H54 (cell line): ENCODE measurements at regions not wholly inside any gene's neighbourhood (a gene's known extent, or its start where the extent isn't known, plus 50 kb on each side); places are given as distances from the start of the nearest gene placed in this dataset.
"Not testable (repeated sequence)": the region's sequence is repeated elsewhere in the genome, so short reads cannot be mapped to it uniquely, and the experiment has no call there.

Experiments used
- DNase-seq: peaks from one replicate; pipeline ENCODE4 v3.0.0; 2011; ENCODE audit warnings: low spot score, mixed read lengths; ENCODE audit not compliant: insufficient read length
- FAIRE-seq: peaks from 3 replicates; lab custom pipeline; 2011; peaks lifted over from hg19 to GRCh38; lab: Jason Lieb, UNC
- POLR2A ChIP-seq: IDR thresholded peaks from 2 replicates; pipeline ENCODE4 v1.6.1; 2011; ENCODE audit warnings: low read depth, mild to moderate bottlenecking, low read length

DNA sequence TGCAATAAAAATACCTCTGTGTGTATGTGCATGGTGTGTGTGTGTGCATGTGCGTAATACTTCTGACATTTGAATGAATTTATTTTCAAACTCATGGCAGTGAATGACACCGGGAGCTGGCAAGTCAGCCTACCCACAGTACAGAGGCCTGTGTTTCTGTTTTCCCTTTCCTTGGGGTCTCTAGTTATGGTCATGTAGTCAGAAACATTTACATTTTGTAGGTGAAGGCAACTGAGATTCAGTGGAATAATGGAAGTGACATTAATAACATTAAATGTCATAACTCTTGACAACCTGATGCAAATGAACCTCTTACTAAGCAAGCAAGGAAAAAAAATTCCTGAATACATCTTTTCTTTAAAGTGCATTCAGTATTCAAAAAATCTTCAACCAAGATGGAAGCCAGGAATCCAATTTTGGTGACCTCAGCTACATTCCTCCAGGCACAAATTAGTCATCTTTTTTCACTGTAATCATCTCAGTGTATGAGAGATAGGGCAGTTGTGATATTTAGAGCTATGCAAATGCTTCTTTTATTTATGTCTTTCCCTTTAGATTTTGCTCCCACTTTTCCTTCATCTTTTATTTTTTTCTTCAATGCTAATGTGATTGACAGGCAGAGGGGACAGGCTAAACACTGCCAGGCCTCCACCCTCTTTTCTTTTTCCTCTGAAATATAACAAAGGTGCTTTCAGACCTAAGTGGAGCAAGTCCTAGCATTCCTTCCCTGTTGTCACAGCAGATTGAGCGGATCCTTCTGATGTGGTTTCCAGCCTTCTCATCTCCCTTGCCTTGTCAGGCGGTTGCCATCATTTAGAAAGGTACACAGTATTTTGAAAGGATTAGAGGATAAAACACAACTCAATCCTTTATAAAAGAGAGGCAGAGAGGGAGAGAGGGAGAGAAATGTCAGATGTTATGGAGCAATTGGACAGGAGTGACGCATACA is 569.8 kb upstream of the ADAMTS16 start:
- FAIRE-seq (peak; percentile 81), DNase-seq (no peak)
- TF ChIP-seq POLR2A, result no peak

DNA sequence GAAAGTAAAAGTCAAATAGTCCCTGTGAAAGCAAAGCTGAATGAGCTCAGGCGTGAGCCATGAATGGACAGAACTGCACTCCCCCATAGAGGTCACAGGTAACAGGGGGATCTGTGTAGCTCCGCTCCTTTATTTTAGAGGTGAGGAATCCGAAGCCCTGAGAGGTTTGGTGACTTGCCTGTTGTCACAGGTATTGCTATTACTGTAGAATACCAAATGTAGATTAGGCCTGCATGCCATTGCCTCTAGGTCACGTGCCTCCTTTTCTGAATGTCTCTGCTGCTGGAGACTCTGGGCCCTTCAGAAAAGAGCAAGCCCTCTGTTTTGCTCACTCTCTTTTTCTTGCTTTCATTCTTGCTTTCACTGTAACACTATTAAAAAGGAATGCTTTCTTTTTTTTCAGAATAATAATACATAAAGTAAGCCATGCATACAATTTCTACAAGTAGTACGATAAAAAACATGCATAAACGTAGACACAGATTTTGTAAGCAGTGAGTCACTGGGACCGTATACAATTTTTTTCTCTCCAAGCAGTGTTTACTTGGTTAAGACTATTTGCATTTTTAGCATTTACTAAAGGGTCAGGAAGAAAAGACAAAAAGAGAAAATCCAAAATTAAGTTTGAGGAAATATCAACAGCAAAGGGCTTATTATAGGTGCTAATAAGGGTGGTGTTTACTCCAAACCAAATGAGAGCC is 568.7 kb upstream of the ADAMTS16 start:
- DNase-seq (no peak), FAIRE-seq (no peak)
- TF ChIP-seq POLR2A, result no peak

DNA sequence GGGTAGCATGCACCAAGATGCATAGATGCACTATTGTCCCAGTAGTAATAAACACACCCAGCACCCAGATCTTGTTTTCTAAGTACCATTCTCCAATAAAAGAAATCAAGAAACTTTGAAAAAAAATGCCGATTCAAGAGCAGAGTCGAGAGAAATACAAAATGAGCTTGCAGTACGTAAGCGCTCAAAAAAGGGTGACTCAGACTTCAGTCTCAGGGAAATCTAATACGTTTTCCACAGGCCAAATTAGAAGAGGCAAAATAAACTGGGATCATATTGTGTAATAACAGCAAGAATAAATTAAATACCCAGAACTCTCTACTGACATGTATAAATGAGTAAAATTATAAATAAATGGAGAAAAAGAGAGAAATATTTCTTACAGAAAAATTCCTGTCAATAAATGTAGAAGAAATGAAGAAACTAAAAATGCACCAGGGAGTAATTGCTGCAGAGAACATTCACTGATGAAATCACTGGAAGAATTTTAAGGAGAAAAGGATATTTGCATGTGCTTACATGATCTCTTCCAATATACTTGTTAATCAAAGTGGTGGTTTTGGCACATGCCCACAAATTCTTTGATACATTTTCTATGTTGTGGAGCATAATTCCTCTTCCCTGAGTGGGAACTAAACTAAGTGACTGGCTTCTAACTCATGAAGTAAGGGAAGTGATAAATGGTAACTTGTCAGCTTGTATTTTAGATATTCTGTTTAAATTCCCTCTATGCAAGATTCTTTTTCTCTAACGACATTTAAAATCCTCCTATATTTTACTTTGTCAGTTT is 567.6 kb upstream of the ADAMTS16 start:
- DNase-seq, result no peak
- FAIRE-seq, result no peak
- TF ChIP-seq POLR2A, result no peak

DNA sequence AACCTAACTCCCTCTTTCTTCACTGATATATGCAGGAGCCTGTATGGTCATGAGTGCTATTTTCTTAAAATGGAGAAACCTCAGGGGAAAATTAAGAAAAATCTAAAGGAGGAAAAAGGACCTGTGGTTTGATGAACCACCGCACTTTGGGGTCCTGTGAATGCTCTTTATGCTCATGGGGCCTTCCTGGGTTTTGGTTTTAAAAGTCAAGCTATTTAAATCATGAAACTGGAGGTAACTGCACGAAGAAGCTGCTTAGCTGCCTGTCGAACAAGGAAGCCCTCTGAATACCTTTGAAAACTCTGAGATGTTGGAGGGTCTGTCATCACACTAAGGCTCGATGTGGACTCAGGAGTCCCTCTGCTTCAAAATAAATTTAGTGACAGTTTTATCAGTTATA is 564.5 kb upstream of the ADAMTS16 start:
- no peak for TF ChIP-seq POLR2A
- no peak for FAIRE-seq
- DNase-seq, result no peak

DNA sequence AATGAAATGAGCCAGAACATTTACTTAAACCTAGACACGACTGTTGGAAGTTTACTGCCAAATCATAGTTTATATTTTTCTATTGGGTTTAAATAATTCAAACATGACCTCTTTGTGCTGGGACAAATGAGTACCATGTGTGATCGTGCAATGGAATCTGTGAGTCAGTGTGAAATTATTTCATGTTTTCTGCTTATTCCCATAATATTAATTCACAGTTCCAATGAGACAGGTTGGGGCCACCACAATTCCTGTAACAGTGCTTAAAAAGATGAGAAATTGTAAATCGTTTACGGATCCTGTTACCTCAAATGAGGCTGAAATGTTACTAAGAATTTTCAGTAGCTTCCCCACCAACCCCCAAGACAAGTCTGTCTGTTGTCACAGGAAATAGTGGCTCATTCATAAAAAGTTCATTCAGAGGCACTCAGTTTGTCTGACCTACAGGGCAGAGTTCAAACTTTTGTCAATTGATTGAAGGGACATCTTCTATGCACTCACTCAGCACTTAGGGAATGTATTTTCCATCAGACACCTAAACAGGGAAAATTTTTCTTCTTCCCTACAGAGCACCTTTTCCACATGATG is 563.9 kb upstream of the ADAMTS16 start:
- no peak for DNase-seq
- FAIRE-seq, result no peak
- no peak for TF ChIP-seq POLR2A

DNA sequence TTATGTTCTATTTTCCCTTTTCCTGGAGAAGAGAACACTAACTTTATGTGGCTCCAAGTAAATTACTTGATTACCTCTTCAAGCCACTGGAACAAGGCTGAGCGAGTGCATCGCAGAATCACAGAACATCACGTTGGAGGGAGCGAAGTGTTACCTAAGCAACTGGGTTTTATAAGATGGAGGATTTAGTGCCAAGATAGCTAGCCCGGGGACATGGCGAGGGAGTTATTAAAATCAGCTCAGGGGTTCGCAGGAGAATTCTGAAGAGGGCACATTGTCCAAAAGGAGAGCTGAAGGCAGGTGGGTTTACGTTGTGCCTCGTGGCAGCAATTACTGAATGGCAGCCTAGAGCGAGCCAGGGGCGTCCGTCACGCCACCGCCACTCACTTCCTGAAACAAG is 563.2 kb upstream of the ADAMTS16 start:
- DNase-seq, result no peak
- no peak for FAIRE-seq
- no peak for TF ChIP-seq POLR2A

DNA sequence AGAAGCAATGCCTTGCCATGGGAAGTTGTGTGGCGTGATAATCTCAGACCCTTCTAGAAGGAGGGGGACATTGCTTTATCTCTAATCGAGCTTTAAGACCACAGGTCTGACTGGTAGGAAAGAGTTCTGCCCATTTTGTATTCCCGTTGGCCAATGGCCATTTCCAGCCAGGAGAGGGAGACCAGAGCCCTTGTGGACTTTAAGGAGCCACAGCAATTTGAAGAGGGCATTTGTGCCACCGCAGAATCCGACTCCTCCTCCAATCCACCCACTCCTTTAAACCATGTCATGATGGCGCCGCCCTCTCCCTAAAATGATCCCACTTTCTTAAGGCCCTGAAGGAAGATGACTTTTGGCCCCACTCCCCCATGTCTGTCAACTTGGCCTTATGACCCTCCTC is 560.5 kb upstream of the ADAMTS16 start:
- FAIRE-seq, result no peak
- TF ChIP-seq POLR2A, result no peak
- no peak for DNase-seq

DNA sequence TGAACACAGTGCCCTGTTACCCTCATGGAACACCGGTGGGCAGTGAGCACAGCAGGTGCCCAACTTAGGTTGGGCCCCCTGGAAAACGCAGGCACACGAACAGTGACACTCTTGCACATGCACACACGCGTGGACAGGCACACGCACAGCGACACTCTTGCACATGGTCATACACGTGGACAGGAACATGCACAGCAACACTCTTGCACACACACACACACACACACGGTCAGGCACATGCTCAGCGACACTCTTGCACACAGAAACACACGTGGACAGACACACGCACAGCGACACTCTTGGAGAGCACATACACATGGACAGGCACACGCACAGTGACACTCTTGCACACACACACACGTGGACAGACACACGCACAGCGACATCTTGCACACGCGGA is 559.4 kb upstream of the ADAMTS16 start:
- FAIRE-seq, result no peak
- DNase-seq, result no peak
- TF ChIP-seq POLR2A, result no peak

DNA sequence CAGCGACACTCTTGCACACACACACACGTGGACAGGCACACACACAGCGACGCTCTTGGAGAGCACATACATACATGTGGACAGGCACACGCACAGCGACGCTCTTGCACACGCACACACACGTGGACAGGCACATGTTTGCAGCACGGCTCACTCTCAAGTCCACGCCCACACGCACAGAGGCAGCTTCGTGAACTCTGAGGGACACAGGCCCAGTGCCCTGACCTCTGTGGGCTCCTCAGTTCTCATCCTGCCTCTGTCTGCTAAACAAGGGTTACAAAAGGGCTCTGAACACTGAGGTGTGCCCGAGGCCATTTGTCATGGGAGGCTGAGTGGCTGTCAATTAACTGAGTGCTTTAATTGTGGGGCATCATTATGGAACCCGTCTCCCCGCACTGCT is 558.8 kb upstream of the ADAMTS16 start:
- TF ChIP-seq POLR2A, result no peak
- FAIRE-seq (no peak), DNase-seq (no peak)

DNA sequence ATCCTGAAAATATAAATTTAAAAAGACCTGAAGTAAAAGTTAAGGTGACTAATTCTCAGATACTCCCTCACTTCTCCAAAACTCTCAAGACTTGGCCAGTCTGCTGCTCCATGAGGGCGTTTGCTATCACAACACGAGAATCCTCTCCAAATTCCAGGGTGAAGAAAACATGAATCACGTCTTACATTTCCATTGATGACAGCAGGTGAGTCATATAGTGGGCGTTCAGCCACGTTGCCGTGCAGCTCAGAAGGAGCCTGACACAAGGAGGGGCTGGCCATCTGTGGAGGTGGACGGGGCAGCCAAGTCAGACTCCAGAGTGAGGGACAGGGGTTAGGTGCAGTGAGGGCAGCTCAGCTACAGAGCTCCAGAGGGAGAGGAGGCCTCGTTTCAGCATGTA is 555.1 kb upstream of the ADAMTS16 start:
- DNase-seq, result peak; percentile 41
- FAIRE-seq, result no peak
- no peak for TF ChIP-seq POLR2A

DNA sequence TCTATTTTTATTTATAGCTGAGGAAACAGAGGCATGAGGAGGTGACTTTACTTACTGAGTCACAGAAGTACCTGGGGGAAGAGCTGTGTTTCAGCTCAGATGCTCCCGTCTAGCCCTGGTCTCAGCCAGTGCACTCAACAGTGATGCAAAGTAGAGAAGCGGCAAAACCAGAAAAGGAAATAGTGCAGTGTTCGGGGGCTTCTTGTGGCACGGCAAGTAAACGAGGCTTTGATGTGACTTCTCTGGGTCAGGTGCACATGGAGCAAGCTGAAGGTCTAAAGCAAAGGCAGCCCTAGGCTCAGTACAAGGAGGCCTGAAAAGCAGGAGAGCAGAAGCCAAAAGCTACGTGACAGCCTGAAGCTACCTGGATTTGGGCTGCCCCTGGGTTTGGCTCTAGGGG is 526.7 kb upstream of the ADAMTS16 start:
- no peak for FAIRE-seq

DNA sequence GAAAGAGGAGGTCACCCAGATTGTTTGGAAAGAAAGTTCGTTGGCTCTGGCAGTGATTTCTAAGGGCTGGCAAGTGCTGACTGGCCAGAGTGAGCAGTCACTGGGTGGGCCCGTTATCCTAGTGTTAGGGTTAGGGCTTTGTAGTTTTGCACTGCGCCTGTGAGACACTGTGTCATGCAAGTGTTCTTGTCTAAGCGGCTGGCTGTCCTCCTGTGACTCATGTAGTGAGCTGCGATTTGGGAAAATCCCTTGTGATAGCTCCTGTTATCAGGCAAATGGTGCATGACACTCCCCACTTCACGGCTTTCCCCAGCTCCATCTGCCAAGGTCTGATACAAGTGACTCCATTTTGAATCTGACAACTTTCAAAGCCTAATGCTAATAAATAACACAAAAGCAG is 526.0 kb upstream of the ADAMTS16 start:
- no peak for DNase-seq
- no peak for FAIRE-seq
- TF ChIP-seq POLR2A, result no peak

More for the DNA sequence above, 526.7 kb upstream of the ADAMTS16 start:
- TF ChIP-seq POLR2A, result no peak
- DNase-seq, result no peak

DNA sequence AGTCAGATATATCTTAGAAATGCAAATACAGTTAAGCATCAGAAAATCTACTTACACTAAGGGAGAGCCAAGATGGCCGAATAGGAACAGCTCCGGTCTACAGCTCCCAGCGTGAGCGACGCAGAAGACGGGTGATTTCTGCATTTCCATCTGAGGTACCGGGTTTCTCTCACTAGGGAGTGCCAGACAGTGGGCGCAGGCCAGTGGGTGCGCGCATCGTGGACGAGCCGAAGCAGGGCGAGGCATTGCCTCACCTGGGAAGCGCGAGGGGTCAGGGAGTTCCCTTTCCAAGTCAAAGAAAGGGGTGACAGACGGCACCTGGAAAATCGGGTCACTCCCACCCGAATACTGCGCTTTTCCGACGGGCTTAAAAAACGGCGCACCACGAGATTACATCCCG is 524.8 kb upstream of the ADAMTS16 start:
- not testable (repeated sequence) for FAIRE-seq, DNase-seq

DNA sequence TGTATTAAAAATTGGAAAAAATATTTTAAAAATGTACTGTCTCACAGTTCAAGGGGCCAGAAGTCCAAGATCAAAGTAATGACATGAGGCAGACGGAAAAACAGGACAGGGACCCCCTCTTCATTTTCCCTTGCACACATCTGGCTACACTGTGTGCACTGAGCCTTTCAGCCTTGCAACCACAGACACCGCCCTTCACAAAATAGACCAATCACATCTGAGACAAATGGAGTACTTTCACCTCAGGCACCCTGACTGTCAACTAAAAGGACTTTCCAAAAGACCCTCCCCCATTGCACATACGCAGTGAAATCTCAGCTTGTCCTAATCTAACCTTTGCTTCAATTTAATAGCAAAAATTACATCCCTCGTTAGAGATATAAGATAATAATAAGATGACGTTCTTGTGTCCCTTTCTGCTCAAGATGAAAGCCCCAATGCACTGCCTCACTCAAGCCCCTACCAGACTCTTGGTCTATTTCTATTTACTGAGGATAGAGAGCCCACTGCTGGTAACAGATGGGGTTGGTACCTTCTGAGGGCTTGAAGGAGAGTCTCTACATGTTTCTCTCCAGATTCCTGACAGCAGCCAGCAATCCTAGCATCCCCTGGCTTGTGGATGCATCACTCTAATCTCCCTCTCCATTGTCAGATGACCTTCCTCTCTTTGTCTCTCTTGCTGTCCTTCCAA is 514.8 kb upstream of the ADAMTS16 start:
- no peak for FAIRE-seq
- DNase-seq, result no peak
- TF ChIP-seq POLR2A, result no peak
